Upper lobe of left lung (tissue), 6 donors: ENCODE measurements at regions not wholly inside any gene's neighbourhood (a gene's known extent, or its start where the extent isn't known, plus 50 kb on each side); places are given as distances from the start of the nearest gene placed in this dataset.

Experiments used
- ATAC-seq, 2 donors: fragments of 200-7000 bp; cut with Tn5 transposase; one replicate each; pipeline ENCODE4 v1.9.1; 2022; ENCODE audit warnings: mild to moderate bottlenecking in 2 of 2, moderate library complexity in 2 of 2; ENCODE audit not compliant: low FRiP score in 2 of 2
- DNase-seq, 2 donors: peaks; one replicate each; pipeline ENCODE4 v3.0.0-alpha.2; 2019 to 2020
- H3K27ac ChIP-seq, 4 donors: fragments of 200-600 bp; sonication (generic); one replicate each; pipeline ENCODE4 v1.5.1; 2016 to 2019
- H3K27me3 ChIP-seq, 4 donors: fragments of 200-600 bp; sonication (generic); one replicate each; pipeline ENCODE4 v1.5.1; 2017 to 2019
- H3K36me3 ChIP-seq, 4 donors: fragments of 200-600 bp; sonication (generic); one replicate each; pipeline ENCODE4 v1.5.1; 2016 to 2019
- H3K4me1 ChIP-seq, 4 donors: fragments of 200-600 bp; sonication (generic); one replicate each; pipeline ENCODE4 v1.5.1; 2018 to 2019
- H3K4me3 ChIP-seq, 4 donors: fragments of 200-600 bp; sonication (generic); one replicate each; pipeline ENCODE4 v1.5.1; 2017 to 2019; ENCODE audit warnings: mild to moderate bottlenecking in 2 of 4, moderate library complexity in 1 of 4
- H3K9me3 ChIP-seq, 4 donors: fragments of 200-600 bp; sonication (generic); one replicate each; pipeline ENCODE4 v1.5.1; 2018 to 2019
- CTCF ChIP-seq, 6 experiments: fragments of 450-650 bp in 4 of 6; fragments of 200-600 bp in 2 of 6; sonication (generic) in 2 of 6; IDR thresholded peaks; one replicate each; pipeline ENCODE4 v1.5.1; 2016 to 2019; ENCODE audit warnings: antibody characterized with exemption in 6 of 6
- EP300 ChIP-seq, 4 donors: sonication (generic); formaldehyde crosslinking; IDR thresholded peaks; one replicate each; pipeline ENCODE4 v1.5.1; 2017; ENCODE audit warnings: antibody characterized with exemption in 4 of 4, control low read depth in 2 of 4
- POLR2A ChIP-seq, 4 donors: fragments of 450-650 bp; IDR thresholded peaks; one replicate each; pipeline ENCODE4 v1.5.1; 2016 to 2017; ENCODE audit warnings: antibody characterized with exemption in 4 of 4, mild to moderate bottlenecking in 2 of 4
- POLR2AphosphoS5 ChIP-seq, 2 donors: sonication (generic); formaldehyde crosslinking; IDR thresholded peaks; one replicate each; pipeline ENCODE4 v1.5.1; 2017; ENCODE audit warnings: antibody characterized with exemption in 2 of 2
- WGBS, 2 donors: methylation state at CpG; one replicate each; pipeline ENCODE4 v1.1.5; 2017 to 2018; 5-methylcytosine and 5-hydroxymethylcytosine counted together
- donor health status: DM: no; HTN: no; CAD: no; lungs with moderate emphysema.
- donor health status: DM: no; HTN: yes; CAD: no; lungs with severe emphysema.

- DNase-seq (no peak), ATAC-seq (no peak)
- WGBS, 2 donors: 87 to 89% methylated on average over 3 of the region's 3 CpGs
- no peak overlapping the region for H3K27ac ChIP-seq
- no peaks in the 10 kb centered on the region for H3K9me3 ChIP-seq
- TF ChIP-seq EP300 (IDR thresholded peaks at IDR 0.05) (no peak), POLR2A (IDR thresholded peaks at IDR 0.05) (no peak), POLR2AphosphoS5 (IDR thresholded peaks at IDR 0.05) (no peak), CTCF (IDR thresholded peaks at IDR 0.05) (no peak)
- H3K27me3 ChIP-seq: no peaks in the 10 kb centered on the region
- H3K4me3 ChIP-seq: no peak overlapping the region
- H3K4me1 ChIP-seq: no peaks in the 10 kb centered on the region
- H3K36me3 ChIP-seq: peaks cover 9 to 47% (median 25%) of the 10 kb centered on the region in 4 donors
Observed at GRCh38 chr6:25103603-25104002, 167.8 kb upstream of the RIPOR2 start.

- ATAC-seq (no peak), DNase-seq (no peak)
- H3K4me1 ChIP-seq: no peaks in the 10 kb centered on the region
- H3K27me3 ChIP-seq: no peaks in the 10 kb centered on the region
- peaks cover 13 to 59% (median 23%) of the 10 kb centered on the region in 4 donors for H3K36me3 ChIP-seq
- H3K4me3 ChIP-seq: no peak overlapping the region
- peak overlapping the region in 1 of 4 donors; percentile 23 for H3K27ac ChIP-seq
- no peak for TF ChIP-seq EP300 (IDR thresholded peaks at IDR 0.05)
- no peak for TF ChIP-seq POLR2A (IDR thresholded peaks at IDR 0.05)
- TF ChIP-seq CTCF (IDR thresholded peaks at IDR 0.05): no peak
- H3K9me3 ChIP-seq: no peaks in the 10 kb centered on the region
- WGBS, 2 donors: 72 to 77% methylated on average over 7 of the region's 7 CpGs
Observed at GRCh38 chr6:25105070-25105925, 169.5 kb upstream of the RIPOR2 start.

- Histone ChIP-seq H3K27me3 (no peaks in the 10 kb centered on the region), H3K36me3 (peaks cover 13 to 64% (median 23%) of the 10 kb centered on the region in 4 donors), H3K9me3 (no peaks in the 10 kb centered on the region), H3K4me1 (no peaks in the 10 kb centered on the region), H3K27ac (no peak overlapping the region), H3K4me3 (no peak overlapping the region)
- TF ChIP-seq EP300 (IDR thresholded peaks at IDR 0.05): no peak
- TF ChIP-seq POLR2A (IDR thresholded peaks at IDR 0.05): no peak
- WGBS, 2 donors: 93 to 94% methylated on average over 2 of the region's 2 CpGs
- DNase-seq (no peak), ATAC-seq (no peak)
Observed at GRCh38 chr6:25107218-25107617, 171.5 kb upstream of the RIPOR2 start.

- no peak for ATAC-seq
- peaks cover 17 to 65% (median 24%) of the 10 kb centered on the region in 4 donors for H3K36me3 ChIP-seq
- DNase-seq: no peak
- no peak overlapping the region for H3K4me3 ChIP-seq
- H3K9me3 ChIP-seq: no peaks in the 10 kb centered on the region
- H3K27me3 ChIP-seq: no peaks in the 10 kb centered on the region
- TF ChIP-seq POLR2AphosphoS5 (IDR thresholded peaks at IDR 0.05): no peak
- no peak for TF ChIP-seq CTCF (IDR thresholded peaks at IDR 0.05)
- no peak for TF ChIP-seq EP300 (IDR thresholded peaks at IDR 0.05)
- no peak for TF ChIP-seq POLR2A (IDR thresholded peaks at IDR 0.05)
- 93 to 100% methylated on average over 1 of the region's 1 CpG for WGBS, 2 donors
- H3K4me1 ChIP-seq: no peaks in the 10 kb centered on the region
- peak overlapping the region in 1 of 4 donors; percentile 25 for H3K27ac ChIP-seq
Observed at GRCh38 chr6:25111782-25112181, 167.4 kb upstream of the CARMIL1 start.

GRCh38 chr6:25112322-25112773 is 166.8 kb upstream of the CARMIL1 start:
- Histone ChIP-seq H3K4me1 (no peaks in the 10 kb centered on the region), H3K27ac (no peak overlapping the region), H3K9me3 (no peaks in the 10 kb centered on the region), H3K4me3 (no peak overlapping the region), H3K27me3 (no peaks in the 10 kb centered on the region), H3K36me3 (peaks cover 16 to 59% (median 21%) of the 10 kb centered on the region in 4 donors)
- ATAC-seq: no peak
- 63 to 67% methylated on average over 4 of the region's 4 CpGs for WGBS, 2 donors
- no peak for DNase-seq
- TF ChIP-seq POLR2AphosphoS5 (IDR thresholded peaks at IDR 0.05) (no peak), POLR2A (IDR thresholded peaks at IDR 0.05) (no peak), CTCF (IDR thresholded peaks at IDR 0.05) (no peak), EP300 (IDR thresholded peaks at IDR 0.05) (no peak)
